Osteoblast (primary cell): ENCODE measurements at regions not wholly inside any gene's neighbourhood (a gene's known extent, or its start where the extent isn't known, plus 50 kb on each side); places are given as distances from the start of the nearest gene placed in this dataset.

Experiments
- DNase-seq: peaks from one replicate; pipeline ENCODE4 v3.0.0; 2011; ENCODE audit warnings: low spot score, mixed read lengths; ENCODE audit not compliant: insufficient read length; ENCODE audit errors: missing footprints
- H2AFZ ChIP-seq: 2 replicates; pipeline ENCODE4 v1.6.0; 2011; ENCODE audit warnings: mild to moderate bottlenecking, low read length
- H3K27ac ChIP-seq: 2 replicates; pipeline ENCODE4 v1.5.1; 2011; ENCODE audit warnings: mild to moderate bottlenecking, low read depth, low read length, moderate library complexity
- H3K27me3 ChIP-seq: 2 replicates; pipeline ENCODE4 v1.6.0; 2012; ENCODE audit warnings: mild to moderate bottlenecking, control low read depth, inconsistent platforms, low read length, moderate library complexity; ENCODE audit not compliant: insufficient read depth
- H3K36me3 ChIP-seq: 2 replicates; pipeline ENCODE4 v1.5.1; 2011; ENCODE audit warnings: mild to moderate bottlenecking, low read length, control low read depth, moderate library complexity; ENCODE audit not compliant: insufficient read depth
- H3K4me1 ChIP-seq: 2 replicates; pipeline ENCODE4 v1.5.1; 2011; ENCODE audit warnings: mild to moderate bottlenecking, low read length, control low read depth, moderate library complexity; ENCODE audit not compliant: insufficient read depth
- H3K4me2 ChIP-seq: 2 replicates; pipeline ENCODE4 v1.6.0; 2011; ENCODE audit warnings: mild to moderate bottlenecking, low read length; ENCODE audit not compliant: insufficient read depth
- H3K4me3 ChIP-seq: fragments of 200-600 bp; sonication (generic); 3 replicates; pipeline ENCODE4 v1.5.1; 2012; ENCODE audit warnings: mild to moderate bottlenecking, low read length, inconsistent platforms; ENCODE audit not compliant: insufficient read depth
- H3K79me2 ChIP-seq: 2 replicates; pipeline ENCODE4 v1.6.0; 2012; ENCODE audit warnings: mild to moderate bottlenecking, low read length, control low read depth, inconsistent platforms; ENCODE audit not compliant: insufficient read depth
- H3K9me3 ChIP-seq: 2 replicates; pipeline ENCODE4 v1.5.1; 2011; ENCODE audit warnings: low read depth, low read length, control low read depth
- H4K20me1 ChIP-seq: 2 replicates; pipeline ENCODE4 v1.6.0; 2012; ENCODE audit warnings: mild to moderate bottlenecking, low read length, control low read depth; ENCODE audit not compliant: insufficient read depth
- TF ChIP-seq, protein P1 (sequence below): IDR thresholded peaks from 2 replicates; pipeline ENCODE4 v1.5.1; 2011; ENCODE audit warnings: mild to moderate bottlenecking, low read depth, low read length, moderate library complexity; ENCODE audit errors: extremely low read depth

DNA sequence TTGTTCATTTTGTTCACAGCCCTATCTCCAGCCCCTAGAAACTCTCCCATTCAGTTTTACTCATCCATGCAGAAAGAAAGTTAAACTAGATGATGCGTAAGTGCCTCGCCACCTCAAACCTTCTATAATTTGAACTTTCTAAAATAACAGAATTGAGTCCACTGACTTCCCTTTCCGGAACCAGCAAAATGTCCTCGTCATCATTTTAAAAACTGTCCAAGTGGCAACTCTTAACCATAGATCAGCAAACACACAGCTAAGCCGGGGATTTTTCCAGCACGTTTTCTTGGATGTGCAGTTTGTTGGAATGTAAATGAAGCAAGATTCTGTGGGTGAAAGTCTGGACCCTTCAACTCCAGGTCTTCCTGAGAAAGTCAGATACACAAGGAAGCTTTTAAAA, 369.7 kb upstream of the ERCC4 start:
- no peak overlapping the region for H2AFZ ChIP-seq
- no peaks in the 10 kb centered on the region for H4K20me1 ChIP-seq
- H3K4me1 ChIP-seq = no peaks in the 10 kb centered on the region
- H3K36me3 ChIP-seq = no peaks in the 10 kb centered on the region
- H3K79me2 ChIP-seq = no peaks in the 10 kb centered on the region
- no peaks in the 10 kb centered on the region for H3K27me3 ChIP-seq
- H3K4me2 ChIP-seq = no peak overlapping the region
- H3K27ac ChIP-seq = no peak overlapping the region
- H3K9me3 ChIP-seq = no peaks in the 10 kb centered on the region
- TF ChIP-seq, protein P1, sequence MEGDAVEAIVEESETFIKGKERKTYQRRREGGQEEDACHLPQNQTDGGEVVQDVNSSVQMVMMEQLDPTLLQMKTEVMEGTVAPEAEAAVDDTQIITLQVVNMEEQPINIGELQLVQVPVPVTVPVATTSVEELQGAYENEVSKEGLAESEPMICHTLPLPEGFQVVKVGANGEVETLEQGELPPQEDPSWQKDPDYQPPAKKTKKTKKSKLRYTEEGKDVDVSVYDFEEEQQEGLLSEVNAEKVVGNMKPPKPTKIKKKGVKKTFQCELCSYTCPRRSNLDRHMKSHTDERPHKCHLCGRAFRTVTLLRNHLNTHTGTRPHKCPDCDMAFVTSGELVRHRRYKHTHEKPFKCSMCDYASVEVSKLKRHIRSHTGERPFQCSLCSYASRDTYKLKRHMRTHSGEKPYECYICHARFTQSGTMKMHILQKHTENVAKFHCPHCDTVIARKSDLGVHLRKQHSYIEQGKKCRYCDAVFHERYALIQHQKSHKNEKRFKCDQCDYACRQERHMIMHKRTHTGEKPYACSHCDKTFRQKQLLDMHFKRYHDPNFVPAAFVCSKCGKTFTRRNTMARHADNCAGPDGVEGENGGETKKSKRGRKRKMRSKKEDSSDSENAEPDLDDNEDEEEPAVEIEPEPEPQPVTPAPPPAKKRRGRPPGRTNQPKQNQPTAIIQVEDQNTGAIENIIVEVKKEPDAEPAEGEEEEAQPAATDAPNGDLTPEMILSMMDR = no peak
- DNase-seq = no peak
- H3K4me3 ChIP-seq = no peak overlapping the region

DNA sequence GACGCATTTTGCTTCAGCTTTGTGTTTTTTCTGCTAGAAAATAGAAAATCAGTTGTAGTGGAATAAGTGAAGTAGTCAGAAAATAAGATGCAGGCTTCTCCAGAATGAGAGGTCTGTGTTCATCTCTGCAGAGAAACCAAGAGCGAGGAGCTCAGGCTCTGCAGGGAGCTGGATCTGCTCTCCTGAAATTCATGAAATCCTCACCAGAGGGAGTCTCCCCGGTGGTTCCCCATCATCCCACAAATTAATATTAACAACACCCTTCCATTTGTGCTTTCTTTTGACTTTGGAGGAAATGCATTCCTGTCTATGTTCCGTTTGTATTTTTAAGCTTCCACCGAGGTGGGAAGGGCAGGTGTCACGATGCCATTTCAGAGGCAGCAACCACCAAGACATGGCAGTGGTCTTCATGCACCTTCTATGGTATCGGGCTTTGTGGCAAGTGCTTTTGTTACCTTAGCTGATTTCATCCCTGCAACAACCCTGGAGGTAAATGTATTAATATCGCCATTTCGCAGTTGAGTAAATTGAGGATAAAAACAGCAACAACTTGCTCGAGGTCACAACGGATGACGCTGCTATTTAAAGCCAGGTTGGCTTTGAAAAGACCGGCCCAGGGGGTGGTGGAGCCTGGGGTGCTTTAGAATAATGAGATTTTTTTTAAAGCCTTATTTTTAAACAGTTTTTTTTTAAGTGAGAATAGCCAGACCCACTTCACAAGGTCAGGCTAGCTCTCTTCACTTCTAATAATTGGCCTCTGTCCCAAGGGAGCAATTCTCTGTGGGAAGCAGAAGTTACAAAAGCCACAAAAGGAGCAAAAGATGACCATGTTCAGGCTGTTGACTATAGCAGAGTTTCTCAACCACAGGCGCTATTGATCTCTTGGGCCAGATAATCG, 367.6 kb upstream of the ERCC4 start:
- H2AFZ ChIP-seq = no peak overlapping the region
- no peak overlapping the region for H3K27ac ChIP-seq
- no peaks in the 10 kb centered on the region for H3K9me3 ChIP-seq
- TF ChIP-seq, protein P1 = no peak
- H3K36me3 ChIP-seq = no peaks in the 10 kb centered on the region
- no peaks in the 10 kb centered on the region for H4K20me1 ChIP-seq
- H3K4me1 ChIP-seq = no peaks in the 10 kb centered on the region
- DNase-seq = no peak
- H3K4me3 ChIP-seq = no peak overlapping the region
- H3K79me2 ChIP-seq = no peaks in the 10 kb centered on the region
- H3K4me2 ChIP-seq = no peak overlapping the region
- no peaks in the 10 kb centered on the region for H3K27me3 ChIP-seq

DNA sequence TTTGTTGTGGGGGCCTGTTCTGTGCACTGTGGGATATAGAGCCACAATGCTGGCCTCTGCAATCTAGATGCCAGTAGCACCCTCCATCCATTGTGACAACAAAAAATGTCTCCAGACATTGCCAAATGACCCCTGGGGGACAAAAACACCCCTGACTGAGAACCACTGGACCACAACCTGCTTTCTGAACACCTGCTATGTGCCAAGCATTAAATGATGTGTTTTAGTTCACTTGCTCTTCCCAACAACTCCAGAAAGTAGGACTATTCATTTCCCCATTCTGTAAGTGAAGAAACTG, 367.0 kb upstream of the ERCC4 start:
- no peak overlapping the region for H3K4me3 ChIP-seq
- no peaks in the 10 kb centered on the region for H4K20me1 ChIP-seq
- H3K4me1 ChIP-seq = no peaks in the 10 kb centered on the region
- H3K4me2 ChIP-seq = no peak overlapping the region
- H3K9me3 ChIP-seq = no peaks in the 10 kb centered on the region
- H3K27ac ChIP-seq = no peak overlapping the region
- no peak overlapping the region for H2AFZ ChIP-seq
- no peaks in the 10 kb centered on the region for H3K79me2 ChIP-seq
- TF ChIP-seq, protein P1 = no peak
- no peaks in the 10 kb centered on the region for H3K36me3 ChIP-seq
- no peaks in the 10 kb centered on the region for H3K27me3 ChIP-seq
- no peak for DNase-seq

DNA sequence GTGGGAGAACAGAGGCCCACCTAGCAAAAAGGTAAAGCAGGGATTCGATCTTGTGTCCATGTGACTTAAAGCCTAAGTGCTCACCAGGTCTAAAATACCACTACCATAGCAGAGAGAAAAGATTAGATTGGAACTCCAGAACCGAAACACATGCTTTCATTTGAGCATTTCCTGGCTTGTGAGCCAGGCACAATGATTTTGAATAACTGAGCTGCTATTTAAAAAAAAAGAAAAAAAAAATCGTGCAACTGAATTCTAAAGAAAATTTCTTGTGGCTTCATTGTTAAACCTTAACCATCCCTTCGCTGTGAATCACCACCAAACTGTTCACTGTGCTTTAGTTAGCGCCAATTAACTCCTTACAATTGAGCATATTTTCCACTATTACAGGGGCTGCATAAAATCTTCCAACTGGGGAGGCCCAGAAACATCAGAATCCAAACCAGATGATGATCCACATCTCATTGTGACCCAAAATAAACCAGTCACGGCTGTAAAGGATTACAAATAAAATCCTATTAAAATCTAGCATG, 366.4 kb upstream of the ERCC4 start:
- TF ChIP-seq, protein P1 = no peak
- no peak overlapping the region for H3K27ac ChIP-seq
- no peaks in the 10 kb centered on the region for H3K36me3 ChIP-seq
- no peaks in the 10 kb centered on the region for H4K20me1 ChIP-seq
- H3K27me3 ChIP-seq = no peaks in the 10 kb centered on the region
- no peaks in the 10 kb centered on the region for H3K79me2 ChIP-seq
- no peaks in the 10 kb centered on the region for H3K9me3 ChIP-seq
- no peaks in the 10 kb centered on the region for H3K4me1 ChIP-seq
- no peak overlapping the region for H3K4me2 ChIP-seq
- H3K4me3 ChIP-seq = no peak overlapping the region
- DNase-seq = no peak
- H2AFZ ChIP-seq = no peak overlapping the region
